ENCODE measurements at regions not wholly inside any gene's neighbourhood (a gene's known extent, or its start where the extent isn't known, plus 50 kb on each side); places are given as distances from the start of the nearest gene placed in this dataset.

- TF ChIP-seq CTCF (IDR thresholded peaks at IDR 0.05) (no peak), EP300 (IDR thresholded peaks at IDR 0.05) (no peak), POLR2A (IDR thresholded peaks at IDR 0.05) (no peak)
These were observed 607.1 kb downstream of the MEI4 start for GRCh38 chr6:78259935-78260334.

All from suprapubic skin (tissue), 3 donors.